ENCODE measurements at regions not wholly inside any gene's neighbourhood (a gene's known extent, or its start where the extent isn't known, plus 50 kb on each side); places are given as distances from the start of the nearest gene placed in this dataset.

GRCh38 chr1:4271338-4271998, 371.4 kb upstream of the C1orf174 start:
- TF ChIP-seq CTCF (IDR thresholded peaks at IDR 0.05; ENCODE audit: low read depth, low read length) (no peak), EZH2phosphoT487 (IDR thresholded peaks at IDR 0.05; ENCODE audit: low read depth) (no peak)
